Fibroblast of lung (primary cell): ENCODE measurements at regions not wholly inside any gene's neighbourhood (a gene's known extent, or its start where the extent isn't known, plus 50 kb on each side); places are given as distances from the start of the nearest gene placed in this dataset.
"Not testable (repeated sequence)": the region's sequence is repeated elsewhere in the genome, so short reads cannot be mapped to it uniquely, and the experiment has no call there.

Experiments
- CTCF ChIP-seq, 2 donors: IDR thresholded peaks in 1 of 2; conservative IDR thresholded peaks in 1 of 2; 1 replicate in 1 of 2; 2 replicates in 1 of 2; pipeline ENCODE4 v1.5.1; 2011 to 2012; ENCODE audit warnings: low read length in 2 of 2, control low read depth in 1 of 2, inconsistent platforms in 1 of 2, low read depth in 1 of 2, mild to moderate bottlenecking in 1 of 2
- EZH2 ChIP-seq: IDR thresholded peaks from 2 replicates; pipeline ENCODE4 v1.5.1; 2012; ENCODE audit warnings: low read length, control low read depth, mild to moderate bottlenecking; ENCODE audit errors: missing control alignments

- not testable (repeated sequence) for TF ChIP-seq CTCF (conservative IDR thresholded peaks at IDR 0.05 in 1 of 2, IDR thresholded peaks at IDR 0.05 in 1 of 2; ENCODE audit: low read depth in 1 of 2, low read length in 2 of 2); EZH2
These were observed 63.1 kb upstream of the ZNF658 start for GRCh38 chr9:66837242-66837937.
